Testis (tissue), 2 donors: ENCODE measurements at regions not wholly inside any gene's neighbourhood (a gene's known extent, or its start where the extent isn't known, plus 50 kb on each side); places are given as distances from the start of the nearest gene placed in this dataset.

ENCODE experiments used
- DNase-seq: peaks from one replicate; pipeline ENCODE4 v3.0.0-alpha.2; 2019
- H3K27ac ChIP-seq, 2 donors: fragments of 200-600 bp; sonication (generic); one replicate each; pipeline ENCODE4 v1.5.1; 2019
- H3K27me3 ChIP-seq: fragments of 200-600 bp; sonication (generic); one replicate; pipeline ENCODE4 v1.5.1; 2019
- H3K36me3 ChIP-seq: fragments of 200-600 bp; sonication (generic); one replicate; pipeline ENCODE4 v1.5.1; 2017; ENCODE audit warnings: low read depth; ENCODE audit errors: missing control alignments
- H3K4me1 ChIP-seq: fragments of 200-600 bp; sonication (generic); one replicate; pipeline ENCODE4 v1.5.1; 2019
- H3K4me3 ChIP-seq, 2 donors: fragments of 200-600 bp; sonication (generic); one replicate each; pipeline ENCODE4 v1.5.1; 2017 to 2019
- H3K9me3 ChIP-seq: fragments of 200-600 bp; sonication (generic); one replicate; pipeline ENCODE4 v1.5.1; 2017
- POLR2A ChIP-seq: fragments of 450-650 bp; IDR thresholded peaks from one replicate; pipeline ENCODE4 v1.6.1; 2017; ENCODE audit warnings: antibody characterized with exemption, mild to moderate bottlenecking, moderate library complexity
- WGBS, 2 donors: methylation state at CpG; one replicate each; pipeline ENCODE4 v1.1.5; 2018; 5-methylcytosine and 5-hydroxymethylcytosine counted together
- intact Hi-C: fragments of 100-400 bp; cut with DNase I; formaldehyde crosslinking; loops from one replicate; pipeline ENCODE4 v1.15.1; 2023; ENCODE audit warnings: low total_unique reads
- TF ChIP-seq, protein P1 (sequence below), 3 experiments: fragments of 450-650 bp in 2 of 3; fragments of 200-600 bp in 1 of 3; sonication (generic) in 1 of 3; IDR thresholded peaks; one replicate each; pipeline ENCODE4 v1.5.1; 2016 to 2019; ENCODE audit warnings: antibody characterized with exemption in 3 of 3, mild to moderate bottlenecking in 2 of 3, moderate library complexity in 1 of 3

DNA sequence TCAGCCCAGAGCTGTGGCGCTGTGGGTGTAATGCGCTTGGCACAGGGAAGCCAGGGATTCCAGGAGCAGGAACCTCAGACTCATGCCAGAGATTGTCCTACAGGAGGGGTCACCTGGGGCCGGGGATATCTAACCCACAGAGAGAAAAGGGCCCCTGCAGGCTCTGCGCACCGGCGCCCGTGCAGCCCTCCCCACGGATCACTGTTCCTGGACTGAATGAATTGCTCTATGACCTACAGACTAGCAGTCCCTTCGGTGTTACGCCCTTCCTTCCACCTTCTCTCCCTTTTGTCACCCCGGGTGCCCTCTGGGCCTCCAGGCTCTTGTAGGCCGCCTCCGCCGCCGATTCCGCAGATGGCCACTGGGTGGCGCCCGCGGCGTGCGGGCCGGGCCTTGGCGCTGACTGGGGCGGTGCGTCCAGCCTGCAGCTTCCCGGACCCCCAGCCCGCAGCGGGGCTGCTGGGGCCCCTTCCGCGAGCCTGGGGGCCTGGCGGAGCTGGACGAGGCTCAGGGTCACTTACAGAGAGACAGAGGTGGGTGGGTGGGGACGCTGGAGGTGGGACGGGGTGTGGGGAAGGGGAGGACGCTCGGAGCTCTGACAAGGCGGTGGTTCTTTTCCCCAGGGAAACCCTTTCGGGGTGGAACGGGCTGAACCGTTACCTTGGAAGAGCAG lies 101.3 kb downstream of the IER5 start:
- Histone ChIP-seq H3K9me3 (no peaks in the 10 kb centered on the region), H3K36me3 (no peaks in the 10 kb centered on the region), H3K4me1 (peaks cover 5% of the 10 kb centered on the region), H3K27me3 (no peaks in the 10 kb centered on the region), H3K4me3 (peak overlapping the region; percentile 41 to 59), H3K27ac (no peak overlapping the region)
- TF ChIP-seq POLR2A: no peak
- TF ChIP-seq, protein P1, sequence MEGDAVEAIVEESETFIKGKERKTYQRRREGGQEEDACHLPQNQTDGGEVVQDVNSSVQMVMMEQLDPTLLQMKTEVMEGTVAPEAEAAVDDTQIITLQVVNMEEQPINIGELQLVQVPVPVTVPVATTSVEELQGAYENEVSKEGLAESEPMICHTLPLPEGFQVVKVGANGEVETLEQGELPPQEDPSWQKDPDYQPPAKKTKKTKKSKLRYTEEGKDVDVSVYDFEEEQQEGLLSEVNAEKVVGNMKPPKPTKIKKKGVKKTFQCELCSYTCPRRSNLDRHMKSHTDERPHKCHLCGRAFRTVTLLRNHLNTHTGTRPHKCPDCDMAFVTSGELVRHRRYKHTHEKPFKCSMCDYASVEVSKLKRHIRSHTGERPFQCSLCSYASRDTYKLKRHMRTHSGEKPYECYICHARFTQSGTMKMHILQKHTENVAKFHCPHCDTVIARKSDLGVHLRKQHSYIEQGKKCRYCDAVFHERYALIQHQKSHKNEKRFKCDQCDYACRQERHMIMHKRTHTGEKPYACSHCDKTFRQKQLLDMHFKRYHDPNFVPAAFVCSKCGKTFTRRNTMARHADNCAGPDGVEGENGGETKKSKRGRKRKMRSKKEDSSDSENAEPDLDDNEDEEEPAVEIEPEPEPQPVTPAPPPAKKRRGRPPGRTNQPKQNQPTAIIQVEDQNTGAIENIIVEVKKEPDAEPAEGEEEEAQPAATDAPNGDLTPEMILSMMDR (IDR thresholded peaks at IDR 0.05): peak; percentile 89 to 99 (median 95)
- DNase-seq: peak; percentile 84
- intact Hi-C loops: loop anchor here (10.0 kb wide), 1 partner anchor 235 kb away; no protein-coding TSS in a partner anchor
- WGBS, 2 donors: 7 to 9% methylated on average over 31 to 35 of the region's 40 CpGs

DNA sequence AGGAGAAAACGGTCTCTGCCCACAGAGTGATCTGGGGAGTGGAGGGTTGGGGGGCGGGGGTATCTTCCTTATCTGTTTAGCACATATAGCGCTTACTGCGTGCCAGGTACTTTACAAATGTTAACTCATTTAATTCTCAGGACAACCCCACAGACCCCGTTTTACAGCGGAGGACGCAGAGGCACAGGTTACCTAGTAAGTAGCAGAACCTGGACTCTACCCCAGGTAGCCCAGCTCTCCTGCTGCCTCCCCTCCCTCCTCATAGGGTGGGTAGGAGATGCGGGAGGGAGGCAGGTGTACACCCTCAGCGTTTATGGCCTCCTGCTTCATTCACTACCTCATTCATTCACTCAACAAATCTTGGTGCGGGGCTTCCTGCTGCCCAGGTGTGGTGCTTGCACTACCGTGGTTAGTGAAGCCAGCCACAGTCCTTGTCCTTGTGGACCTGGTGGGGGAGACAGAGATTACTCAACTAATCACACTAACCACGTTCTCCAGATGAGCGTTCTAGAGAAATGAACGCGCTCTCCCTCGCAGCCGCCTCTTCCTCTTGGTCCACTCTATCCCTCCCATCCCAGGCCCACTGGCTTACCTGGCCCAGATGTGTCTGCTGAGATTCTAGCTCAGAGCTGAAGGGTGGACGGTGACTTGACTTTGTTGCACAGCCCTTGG lies 102.0 kb downstream of the IER5 start:
- H3K36me3 ChIP-seq: no peaks in the 10 kb centered on the region
- peaks cover 5% of the 10 kb centered on the region for H3K4me1 ChIP-seq
- 31 to 49% methylated on average over 18 of the region's 18 CpGs for whole genome bisulfite sequencing, 2 donors
- H3K4me3 ChIP-seq: peak overlapping the region; percentile 41 to 59
- H3K27ac ChIP-seq: no peak overlapping the region
- H3K9me3 ChIP-seq: no peaks in the 10 kb centered on the region
- intact Hi-C loops: loop anchor here (10.0 kb wide), 1 partner anchor 234 kb away; no protein-coding TSS in a partner anchor
- no peaks in the 10 kb centered on the region for H3K27me3 ChIP-seq
- peak; percentile 22 for DNase-seq
- TF ChIP-seq POLR2A: no peak
- TF ChIP-seq, protein P1 (IDR thresholded peaks at IDR 0.05): peak in 1 of 3 experiments; percentile 7

DNA sequence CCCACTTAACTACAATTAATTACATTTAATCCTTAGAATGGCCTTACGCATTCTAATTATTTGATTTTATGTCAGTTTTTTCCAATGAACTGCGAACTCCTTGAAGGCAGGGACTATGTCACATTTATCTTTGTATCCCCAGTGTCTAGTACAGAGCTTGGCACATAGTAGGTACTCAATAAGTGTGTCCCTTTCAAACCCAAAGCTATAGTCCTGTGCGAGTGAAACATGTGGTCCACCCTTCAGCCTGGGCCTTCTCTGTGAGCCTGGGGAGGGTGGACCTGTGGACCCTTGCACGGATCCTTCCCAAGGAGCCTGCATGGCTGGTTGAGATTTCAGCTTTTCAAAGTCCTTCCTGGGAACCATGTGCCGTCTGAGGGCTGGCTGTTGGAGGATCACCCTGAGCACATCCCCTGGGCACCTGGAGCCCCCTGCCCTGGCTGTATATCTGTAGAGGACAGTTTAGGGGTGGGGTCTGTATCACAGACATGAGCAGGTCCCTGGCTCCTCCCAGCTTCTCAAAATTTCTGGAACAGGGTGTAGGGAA lies 103.1 kb downstream of the IER5 start:
- no peak overlapping the region for H3K4me3 ChIP-seq
- no peak for DNase-seq
- no peak overlapping the region for H3K27ac ChIP-seq
- no peaks in the 10 kb centered on the region for H3K9me3 ChIP-seq
- H3K4me1 ChIP-seq: peaks cover 5% of the 10 kb centered on the region
- TF ChIP-seq, protein P1 (IDR thresholded peaks at IDR 0.05): no peak
- no peak for TF ChIP-seq POLR2A
- H3K27me3 ChIP-seq: no peaks in the 10 kb centered on the region
- H3K36me3 ChIP-seq: no peaks in the 10 kb centered on the region
- intact Hi-C loops: loop anchor here (10.0 kb wide), 1 partner anchor 233 kb away; no protein-coding TSS in a partner anchor
- WGBS, 2 donors: 85 to 94% methylated on average over 5 of the region's 5 CpGs

- Histone ChIP-seq H3K36me3 (no peaks in the 10 kb centered on the region), H3K4me1 (peaks cover 5% of the 10 kb centered on the region), H3K27ac (no peak overlapping the region), H3K4me3 (no peak overlapping the region), H3K27me3 (no peaks in the 10 kb centered on the region), H3K9me3 (no peaks in the 10 kb centered on the region)
- intact Hi-C loops: loop anchor here (10.0 kb wide), 1 partner anchor 232 kb away; no protein-coding TSS in a partner anchor
- DNase-seq: no peak
- no peak for TF ChIP-seq POLR2A
- TF ChIP-seq, protein P1 (IDR thresholded peaks at IDR 0.05): no peak
- 68 to 69% methylated on average over 4 of the region's 4 CpGs for WGBS, 2 donors
These were observed 103.8 kb downstream of the IER5 start for GRCh38 chr1:181192316-181192715.
